Activated naive CD4-positive, alpha-beta T cell treated with anti-CD3 and anti-CD28 coated beads, Interleukin-2, amount 10 ng/mL, durations not matched to agents 7 days and 5 days (primary cell): ENCODE measurements at regions not wholly inside any gene's neighbourhood (a gene's known extent, or its start where the extent isn't known, plus 50 kb on each side); places are given as distances from the start of the nearest gene placed in this dataset.

Source experiments
- CTCF ChIA-PET: fragments of 350-600 bp; sonication (Branson Sonifier 250); formaldehyde crosslinking; loops from one replicate; lab custom pipeline; 2021; ENCODE audit warnings: antibody characterized with exemption; lab: Charles Lee
- DNase-seq: peaks from one replicate; pipeline ENCODE4 v3.0.0-alpha.2; 2020
- H3K27ac Mint-ChIP-seq: one replicate; pipeline ENCODE4 v1.8.0; 2021; ENCODE audit warnings: mild to moderate bottlenecking, moderate library complexity, mixed read lengths
- H3K27me3 Mint-ChIP-seq: one replicate; pipeline ENCODE4 v1.8.0; 2021; ENCODE audit warnings: mild to moderate bottlenecking, mixed read lengths
- H3K36me3 Mint-ChIP-seq: one replicate; pipeline ENCODE4 v1.8.0; 2021; ENCODE audit warnings: mixed read lengths
- H3K4me1 Mint-ChIP-seq: one replicate; pipeline ENCODE4 v1.8.0; 2021; ENCODE audit warnings: mixed read lengths
- H3K4me3 Mint-ChIP-seq: one replicate; pipeline ENCODE4 v1.8.0; 2021; ENCODE audit warnings: mild to moderate bottlenecking, moderate library complexity, mixed read lengths
- H3K9me3 Mint-ChIP-seq: one replicate; pipeline ENCODE4 v1.8.0; 2021; ENCODE audit warnings: mixed read lengths

DNA sequence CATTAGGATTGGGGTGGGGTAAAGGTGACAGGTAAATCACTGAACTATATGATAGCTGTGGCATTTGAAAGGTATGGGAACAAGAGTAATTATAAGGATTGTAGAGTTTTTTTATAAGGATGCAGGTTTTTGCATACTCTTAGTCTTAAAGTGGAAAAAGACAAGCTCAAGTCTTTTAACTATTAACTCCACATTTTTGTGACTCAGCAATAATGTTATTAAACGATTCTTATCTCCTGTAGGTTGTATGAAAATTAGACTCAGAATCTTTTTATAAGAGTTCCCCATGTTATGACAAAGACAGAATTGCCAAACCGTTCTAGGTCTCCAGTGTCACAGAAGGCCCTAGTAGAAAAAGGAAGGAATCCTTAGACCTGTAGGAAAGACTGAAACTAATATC is 49.9 kb upstream of the TTLL7 start:
- H3K27me3 Mint-ChIP-seq = no peaks in the 10 kb centered on the region
- CTCF ChIA-PET = no interaction called here

More for the DNA sequence above, 49.9 kb upstream of the TTLL7 start:
- H3K4me1 Mint-ChIP-seq = no peaks in the 10 kb centered on the region
- DNase-seq = no peak
- no peak overlapping the region for H3K27ac Mint-ChIP-seq
- no peaks in the 10 kb centered on the region for H3K36me3 Mint-ChIP-seq
- no peaks in the 10 kb centered on the region for H3K9me3 Mint-ChIP-seq
- H3K4me3 Mint-ChIP-seq = no peak overlapping the region
